ENCODE measurements at regions not wholly inside any gene's neighbourhood (a gene's known extent, or its start where the extent isn't known, plus 50 kb on each side); places are given as distances from the start of the nearest gene placed in this dataset.

GRCh38 chr17:15086776-15087295 lies 178.3 kb downstream of the PMP22 start:
- TF ChIP-seq POLR2A (IDR thresholded peaks at IDR 0.05; ENCODE audit: low read depth) (no peak), POLR2AphosphoS5 (IDR thresholded peaks at IDR 0.05) (no peak), EP300 (IDR thresholded peaks at IDR 0.05) (no peak)
- TF ChIP-seq, protein P1, sequence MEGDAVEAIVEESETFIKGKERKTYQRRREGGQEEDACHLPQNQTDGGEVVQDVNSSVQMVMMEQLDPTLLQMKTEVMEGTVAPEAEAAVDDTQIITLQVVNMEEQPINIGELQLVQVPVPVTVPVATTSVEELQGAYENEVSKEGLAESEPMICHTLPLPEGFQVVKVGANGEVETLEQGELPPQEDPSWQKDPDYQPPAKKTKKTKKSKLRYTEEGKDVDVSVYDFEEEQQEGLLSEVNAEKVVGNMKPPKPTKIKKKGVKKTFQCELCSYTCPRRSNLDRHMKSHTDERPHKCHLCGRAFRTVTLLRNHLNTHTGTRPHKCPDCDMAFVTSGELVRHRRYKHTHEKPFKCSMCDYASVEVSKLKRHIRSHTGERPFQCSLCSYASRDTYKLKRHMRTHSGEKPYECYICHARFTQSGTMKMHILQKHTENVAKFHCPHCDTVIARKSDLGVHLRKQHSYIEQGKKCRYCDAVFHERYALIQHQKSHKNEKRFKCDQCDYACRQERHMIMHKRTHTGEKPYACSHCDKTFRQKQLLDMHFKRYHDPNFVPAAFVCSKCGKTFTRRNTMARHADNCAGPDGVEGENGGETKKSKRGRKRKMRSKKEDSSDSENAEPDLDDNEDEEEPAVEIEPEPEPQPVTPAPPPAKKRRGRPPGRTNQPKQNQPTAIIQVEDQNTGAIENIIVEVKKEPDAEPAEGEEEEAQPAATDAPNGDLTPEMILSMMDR (IDR thresholded peaks at IDR 0.05), result no peak

Data from esophagus muscularis mucosa (tissue), 4 donors.